ENCODE measurements at regions not wholly inside any gene's neighbourhood (a gene's known extent, or its start where the extent isn't known, plus 50 kb on each side); places are given as distances from the start of the nearest gene placed in this dataset.

GRCh38 chr18:42583283-42583731 is 532.2 kb downstream of the RIT2 start:
- H3K4me3 ChIP-seq (ENCODE audit: low read depth, low read length), result no peak overlapping the region
- TF ChIP-seq CTCF (IDR thresholded peaks at IDR 0.05; ENCODE audit: insufficient read depth, low read depth, low read length, missing control alignments), result no peak
- DNase-seq (ENCODE audit: low read depth), result no peak

- DNase-seq (ENCODE audit: low read depth), result no peak
- no peak overlapping the region for H3K4me3 ChIP-seq (ENCODE audit: low read depth, low read length)
- no peak for TF ChIP-seq CTCF (IDR thresholded peaks at IDR 0.05; ENCODE audit: insufficient read depth, low read depth, low read length, missing control alignments)
Measured at GRCh38 chr18:42586601-42587000, 528.9 kb downstream of the RIT2 start.

GRCh38 chr18:42588786-42589185 is 526.7 kb downstream of the RIT2 start:
- no peak overlapping the region for H3K4me3 ChIP-seq (ENCODE audit: low read depth, low read length)
- no peak for TF ChIP-seq CTCF (IDR thresholded peaks at IDR 0.05; ENCODE audit: insufficient read depth, low read depth, low read length, missing control alignments)
- DNase-seq (ENCODE audit: low read depth), result no peak

- no peak overlapping the region for H3K4me3 ChIP-seq (ENCODE audit: low read depth, low read length)
- no peak for TF ChIP-seq CTCF (IDR thresholded peaks at IDR 0.05; ENCODE audit: insufficient read depth, low read depth, low read length, missing control alignments)
- DNase-seq (ENCODE audit: low read depth), result no peak
Measured at GRCh38 chr18:42604820-42605219, 510.7 kb downstream of the RIT2 start.

- no peak for DNase-seq (ENCODE audit: low read depth)
- TF ChIP-seq CTCF (IDR thresholded peaks at IDR 0.05; ENCODE audit: insufficient read depth, low read depth, low read length, missing control alignments), result no peak
Measured at GRCh38 chr18:42606886-42607495, 508.5 kb downstream of the RIT2 start.

GRCh38 chr18:42611134-42611533 is 504.4 kb downstream of the RIT2 start:
- no peak overlapping the region for H3K4me3 ChIP-seq (ENCODE audit: low read depth, low read length)
- no peak for TF ChIP-seq CTCF (IDR thresholded peaks at IDR 0.05; ENCODE audit: insufficient read depth, low read depth, low read length, missing control alignments)
- no peak for DNase-seq (ENCODE audit: low read depth)

More at GRCh38 chr18:42606886-42607495, 508.5 kb downstream of the RIT2 start:
- H3K4me3 ChIP-seq (ENCODE audit: low read depth, low read length), result no peak overlapping the region
